ENCODE measurements at regions not wholly inside any gene's neighbourhood (a gene's known extent, or its start where the extent isn't known, plus 50 kb on each side); places are given as distances from the start of the nearest gene placed in this dataset.

DNA sequence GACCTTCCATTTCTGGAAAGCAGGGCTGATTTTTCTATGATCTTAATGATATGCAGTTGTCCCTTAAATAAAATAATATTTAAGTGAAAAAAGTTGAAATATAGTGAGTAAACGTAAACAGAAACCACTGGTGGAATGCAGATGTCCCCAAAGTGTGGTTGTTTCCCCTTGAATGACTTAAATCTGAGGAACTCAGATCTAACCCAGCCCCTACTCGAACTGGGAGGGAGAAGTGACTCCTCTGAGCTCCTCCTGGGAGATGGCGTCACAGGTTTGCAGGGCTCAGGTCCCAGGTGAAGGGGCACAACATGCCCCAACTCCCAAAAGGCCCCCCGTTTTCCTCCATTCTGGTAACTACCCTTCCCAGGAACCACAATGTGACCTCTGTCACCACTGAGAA lies 142.8 kb downstream of the IRF8 start:
- no peaks in the 10 kb centered on the region for H3K36me3 ChIP-seq (ENCODE audit: control insufficient read depth in 2 of 2, insufficient read depth in 2 of 2, low read length in 1 of 2)
- H3K4me3 ChIP-seq = no peak overlapping the region
- BruUV-seq (replicated peaks) = no TSS peak
- TF ChIP-seq RCOR1 (conservative IDR thresholded peaks at IDR 0.05; ENCODE audit: low read depth, low read length) = no peak
- TF ChIP-seq CHD1 (IDR thresholded peaks at IDR 0.05; ENCODE audit: low read depth, low read length) = no peak
- TF ChIP-seq, protein P1, sequence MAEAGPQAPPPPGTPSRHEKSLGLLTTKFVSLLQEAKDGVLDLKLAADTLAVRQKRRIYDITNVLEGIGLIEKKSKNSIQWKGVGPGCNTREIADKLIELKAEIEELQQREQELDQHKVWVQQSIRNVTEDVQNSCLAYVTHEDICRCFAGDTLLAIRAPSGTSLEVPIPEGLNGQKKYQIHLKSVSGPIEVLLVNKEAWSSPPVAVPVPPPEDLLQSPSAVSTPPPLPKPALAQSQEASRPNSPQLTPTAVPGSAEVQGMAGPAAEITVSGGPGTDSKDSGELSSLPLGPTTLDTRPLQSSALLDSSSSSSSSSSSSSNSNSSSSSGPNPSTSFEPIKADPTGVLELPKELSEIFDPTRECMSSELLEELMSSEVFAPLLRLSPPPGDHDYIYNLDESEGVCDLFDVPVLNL (IDR thresholded peaks at IDR 0.05; ENCODE audit: low read depth, low read length) = no peak
- TF ChIP-seq TCF3 (IDR thresholded peaks at IDR 0.05; ENCODE audit: borderline replicate concordance, insufficient read depth, low read depth, low read length) = no peak
- TF ChIP-seq, protein P2, sequence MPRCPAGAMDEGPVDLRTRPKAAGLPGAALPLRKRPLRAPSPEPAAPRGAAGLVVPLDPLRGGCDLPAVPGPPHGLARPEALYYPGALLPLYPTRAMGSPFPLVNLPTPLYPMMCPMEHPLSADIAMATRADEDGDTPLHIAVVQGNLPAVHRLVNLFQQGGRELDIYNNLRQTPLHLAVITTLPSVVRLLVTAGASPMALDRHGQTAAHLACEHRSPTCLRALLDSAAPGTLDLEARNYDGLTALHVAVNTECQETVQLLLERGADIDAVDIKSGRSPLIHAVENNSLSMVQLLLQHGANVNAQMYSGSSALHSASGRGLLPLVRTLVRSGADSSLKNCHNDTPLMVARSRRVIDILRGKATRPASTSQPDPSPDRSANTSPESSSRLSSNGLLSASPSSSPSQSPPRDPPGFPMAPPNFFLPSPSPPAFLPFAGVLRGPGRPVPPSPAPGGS (IDR thresholded peaks at IDR 0.05; ENCODE audit: borderline replicate concordance, insufficient read depth, low read depth, low read length, poor library complexity, severe bottlenecking) = no peak
- peaks cover 0 to 3% of the 10 kb centered on the region in 2 experiments; a peak in 2 of 4 replicates for H3K27me3 ChIP-seq (replicated peaks in 1 of 2; ENCODE audit: control insufficient read depth in 2 of 2, insufficient read depth in 2 of 2, low read length in 1 of 2)
- H3K27ac ChIP-seq (ENCODE audit: control insufficient read depth, insufficient read depth) = no peak overlapping the region
- no peak overlapping the region for H3K4me2 ChIP-seq (ENCODE audit: control insufficient read depth, insufficient read depth)
- WGBS (ENCODE audit: insufficient coverage, insufficient replicate concordance, low lambda C conversion rate, missing lambda C conversion rate) = 0% methylated on average over 4 of the region's 4 CpGs
- in situ Hi-C loops (cut with MboI) (loop anchor here (10.0 kb wide), 1 partner anchor 473 kb away; the partner anchor contains the start of gene FOXF1), intact Hi-C loops (cut with micrococcal nuclease; ENCODE audit: unreplicated experiment) (loop anchor here (10.0 kb wide), 1 partner anchor 473 kb away; the partner anchor contains the start of gene FOXF1)
- ChIA-PET CTCF (interaction anchor here (1.5 kb wide), 1 partner anchor 19 kb away, joined by 4 read pairs; no protein-coding TSS in a partner anchor), POLR2A (no interaction called here), RAD21 (ENCODE audit: unreplicated experiment) (no interaction called here), SMC1A (ENCODE audit: uncharacterized antibody, unreplicated experiment) (no interaction called here)
- H2AFZ ChIP-seq (ENCODE audit: control insufficient read depth, low read depth, low read length) = no peak overlapping the region
- FAIRE-seq = no peak
- ATAC-seq = no peak
- no peaks in the 10 kb centered on the region for H4K20me1 ChIP-seq (ENCODE audit: control insufficient read depth, insufficient read depth)
- no peaks in the 10 kb centered on the region for H3K79me2 ChIP-seq (ENCODE audit: control insufficient read depth, insufficient read depth, low read length)
- no peaks in the 10 kb centered on the region for H3K4me1 ChIP-seq (ENCODE audit: control insufficient read depth, insufficient read depth, low read length)
- DNase-seq (ENCODE audit: low read depth, low spot score) = no peak
- no peak overlapping the region for H3K9ac ChIP-seq (ENCODE audit: control insufficient read depth, insufficient read depth, low read length)
- H3K9me3 ChIP-seq (replicated peaks; ENCODE audit: control insufficient read depth, insufficient read depth, low read length) = no peaks in the 10 kb centered on the region

Measured in GM12878 (cell line).